ENCODE measurements at regions not wholly inside any gene's neighbourhood (a gene's known extent, or its start where the extent isn't known, plus 50 kb on each side); places are given as distances from the start of the nearest gene placed in this dataset.
A peak's percentile ranks its signal among the peaks of the same experiment; 100 is the strongest.
"Not testable (repeated sequence)": the region's sequence is repeated elsewhere in the genome, so short reads cannot be mapped to it uniquely, and the experiment has no call there.

GRCh38 chr15:78708713-78709260, 67.8 kb upstream of the CHRNB4 start:
- DNase-seq (no peak), ATAC-seq (replicated peaks in 1 of 2) (no peak)
- H3K4me3 Mint-ChIP-seq, result peak overlapping the region; percentile 1 to 4
- H3K9me3 Mint-ChIP-seq, result no peaks in the 10 kb centered on the region
- no peak overlapping the region for H3K27ac Mint-ChIP-seq
- H3K36me3 Mint-ChIP-seq (ENCODE audit: insufficient read depth in 2 of 2), result no peaks in the 10 kb centered on the region
- peaks cover 18% of the 10 kb centered on the region for H3K4me1 Mint-ChIP-seq (ENCODE audit: low read depth)
- peaks cover 38% of the 10 kb centered on the region for H3K27me3 Mint-ChIP-seq (ENCODE audit: low read depth)

- not testable (repeated sequence) for H3K36me3 Mint-ChIP-seq (ENCODE audit: insufficient read depth in 2 of 2); H3K4me1 Mint-ChIP-seq (ENCODE audit: low read depth); H3K27ac Mint-ChIP-seq; ATAC-seq (replicated peaks in 1 of 2); H3K9me3 Mint-ChIP-seq; DNase-seq; H3K4me3 Mint-ChIP-seq
- H3K27me3 Mint-ChIP-seq (ENCODE audit: low read depth), result peaks cover 33% of the 10 kb centered on the region
Measured at GRCh38 chr15:78706481-78707235, 65.6 kb upstream of the CHRNB4 start.

GRCh38 chr15:78703334-78704056, 62.5 kb upstream of the CHRNB4 start:
- not testable (repeated sequence) for DNase-seq; H3K4me3 Mint-ChIP-seq; H3K4me1 Mint-ChIP-seq (ENCODE audit: low read depth); H3K27ac Mint-ChIP-seq; H3K36me3 Mint-ChIP-seq (ENCODE audit: insufficient read depth in 2 of 2); H3K9me3 Mint-ChIP-seq; ATAC-seq (replicated peaks in 1 of 2)
- H3K27me3 Mint-ChIP-seq (ENCODE audit: low read depth), result peaks cover 23% of the 10 kb centered on the region

GRCh38 chr15:78702609-78703333, 61.8 kb upstream of the CHRNB4 start:
- H3K9me3 Mint-ChIP-seq, result no peaks in the 10 kb centered on the region
- H3K27ac Mint-ChIP-seq, result no peak overlapping the region
- no peak overlapping the region for H3K4me3 Mint-ChIP-seq
- ATAC-seq (replicated peaks in 1 of 2) (no peak), DNase-seq (no peak)
- H3K36me3 Mint-ChIP-seq (ENCODE audit: insufficient read depth in 2 of 2), result no peaks in the 10 kb centered on the region
- H3K27me3 Mint-ChIP-seq (ENCODE audit: low read depth), result peaks cover 18% of the 10 kb centered on the region
- no peaks in the 10 kb centered on the region for H3K4me1 Mint-ChIP-seq (ENCODE audit: low read depth)

DNA sequence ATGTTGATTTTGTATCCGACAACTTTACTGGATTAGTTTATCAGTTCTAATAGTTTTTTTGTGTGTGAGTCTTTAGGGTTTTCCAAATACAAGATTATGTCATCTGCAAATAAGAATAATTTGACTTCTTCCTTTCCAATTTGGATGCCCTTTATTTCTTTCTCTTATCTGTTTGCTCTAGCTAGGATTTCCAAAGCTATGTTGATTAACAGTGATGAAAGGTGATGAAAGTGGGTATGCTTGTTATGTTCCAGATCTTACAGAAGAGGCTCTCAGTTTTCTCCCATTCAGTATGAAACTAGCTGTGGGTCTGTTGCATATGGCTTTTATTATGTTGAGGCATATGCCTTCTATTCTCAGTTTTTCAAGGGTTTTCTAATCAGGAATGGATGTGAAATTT, 56.4 kb upstream of the CHRNB4 start:
- ATAC-seq (replicated peaks in 1 of 2), result no peak

DNA sequence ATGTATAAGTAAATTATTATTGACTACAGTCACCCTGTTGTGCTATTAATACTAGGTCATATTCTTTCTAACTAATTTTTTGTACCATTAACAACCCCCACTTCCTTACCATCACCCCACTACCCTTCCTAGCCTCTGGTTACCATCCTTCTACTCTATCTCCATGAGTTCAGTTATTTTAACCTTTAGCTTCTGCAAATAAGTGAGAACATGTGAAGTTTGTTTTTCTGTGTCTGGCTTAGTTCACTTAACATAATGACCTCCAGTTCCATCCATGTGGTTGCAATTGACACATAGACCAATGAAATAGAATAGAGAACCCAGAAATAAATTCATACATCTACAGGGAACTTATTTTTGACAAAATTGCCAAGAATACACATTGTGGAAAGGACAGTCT, 55.4 kb upstream of the CHRNB4 start:
- Mint-ChIP-seq H3K27me3 (ENCODE audit: low read depth) (no peaks in the 10 kb centered on the region), H3K4me1 (ENCODE audit: low read depth) (no peaks in the 10 kb centered on the region), H3K4me3 (no peak overlapping the region), H3K9me3 (no peaks in the 10 kb centered on the region), H3K36me3 (ENCODE audit: insufficient read depth in 2 of 2) (no peaks in the 10 kb centered on the region), H3K27ac (no peak overlapping the region)
- DNase-seq (no peak), ATAC-seq (replicated peaks in 1 of 2) (no peak)

More for the DNA sequence above, 56.4 kb upstream of the CHRNB4 start:
- H3K4me3 Mint-ChIP-seq, result no peak overlapping the region
- no peak for DNase-seq
- no peaks in the 10 kb centered on the region for H3K27me3 Mint-ChIP-seq (ENCODE audit: low read depth)
- H3K27ac Mint-ChIP-seq, result no peak overlapping the region
- H3K4me1 Mint-ChIP-seq (ENCODE audit: low read depth), result no peaks in the 10 kb centered on the region
- no peaks in the 10 kb centered on the region for H3K36me3 Mint-ChIP-seq (ENCODE audit: insufficient read depth in 2 of 2)
- H3K9me3 Mint-ChIP-seq, result no peaks in the 10 kb centered on the region

- Mint-ChIP-seq H3K4me1 (ENCODE audit: low read depth) (no peaks in the 10 kb centered on the region), H3K27me3 (ENCODE audit: low read depth) (no peaks in the 10 kb centered on the region), H3K4me3 (no peak overlapping the region), H3K36me3 (ENCODE audit: insufficient read depth in 2 of 2) (no peaks in the 10 kb centered on the region), H3K9me3 (no peaks in the 10 kb centered on the region), H3K27ac (no peak overlapping the region)
- ATAC-seq (replicated peaks in 1 of 2) (no peak), DNase-seq (no peak)
Measured at GRCh38 chr15:78695854-78696253, 54.8 kb upstream of the CHRNB4 start.

- no peak for ATAC-seq (replicated peaks in 1 of 2)
Measured at GRCh38 chr15:78695046-78695671, 54.1 kb upstream of the CHRNB4 start.

DNA sequence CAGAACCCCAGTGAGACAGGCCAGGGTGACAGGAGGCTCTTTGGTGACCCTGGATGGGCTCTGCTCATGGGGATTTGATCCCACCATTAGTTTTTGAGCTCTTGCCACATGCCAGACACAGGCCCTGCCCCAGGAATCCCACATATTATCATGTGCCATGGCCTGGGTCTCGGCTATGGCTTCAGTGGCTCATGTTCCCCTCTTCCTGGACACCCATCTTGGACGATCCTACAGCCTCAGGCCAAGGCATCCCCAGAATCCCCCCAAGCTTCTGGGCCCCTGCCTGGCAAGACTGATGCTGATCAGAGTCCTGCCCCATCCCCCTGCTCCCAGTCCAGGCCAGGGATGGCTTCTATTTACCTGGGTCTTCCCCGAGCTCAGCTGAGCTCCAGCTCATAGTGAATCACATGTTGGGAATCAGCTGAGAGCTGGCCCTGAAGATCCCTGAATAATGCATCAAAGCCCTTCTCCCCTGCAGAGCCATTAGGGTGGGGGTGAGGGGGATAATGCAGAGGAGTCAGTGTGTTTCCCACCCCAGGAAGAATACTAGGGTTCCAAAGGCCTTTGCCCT, 50.9 kb upstream of the CHRNB4 start:
- no peaks in the 10 kb centered on the region for H3K4me1 Mint-ChIP-seq (ENCODE audit: low read depth)
- H3K27ac Mint-ChIP-seq, result no peak overlapping the region
- no peaks in the 10 kb centered on the region for H3K9me3 Mint-ChIP-seq
- ATAC-seq (replicated peaks in 1 of 2) (no peak), DNase-seq (no peak)
- no peaks in the 10 kb centered on the region for H3K27me3 Mint-ChIP-seq (ENCODE audit: low read depth)
- no peak overlapping the region for H3K4me3 Mint-ChIP-seq
- no peaks in the 10 kb centered on the region for H3K36me3 Mint-ChIP-seq (ENCODE audit: insufficient read depth in 2 of 2)

More at GRCh38 chr15:78695046-78695671, 54.1 kb upstream of the CHRNB4 start:
- DNase-seq, result no peak
- Mint-ChIP-seq H3K36me3 (ENCODE audit: insufficient read depth in 2 of 2) (no peaks in the 10 kb centered on the region), H3K4me3 (no peak overlapping the region), H3K27ac (no peak overlapping the region), H3K27me3 (ENCODE audit: low read depth) (no peaks in the 10 kb centered on the region), H3K4me1 (ENCODE audit: low read depth) (no peaks in the 10 kb centered on the region), H3K9me3 (no peaks in the 10 kb centered on the region)

DNA sequence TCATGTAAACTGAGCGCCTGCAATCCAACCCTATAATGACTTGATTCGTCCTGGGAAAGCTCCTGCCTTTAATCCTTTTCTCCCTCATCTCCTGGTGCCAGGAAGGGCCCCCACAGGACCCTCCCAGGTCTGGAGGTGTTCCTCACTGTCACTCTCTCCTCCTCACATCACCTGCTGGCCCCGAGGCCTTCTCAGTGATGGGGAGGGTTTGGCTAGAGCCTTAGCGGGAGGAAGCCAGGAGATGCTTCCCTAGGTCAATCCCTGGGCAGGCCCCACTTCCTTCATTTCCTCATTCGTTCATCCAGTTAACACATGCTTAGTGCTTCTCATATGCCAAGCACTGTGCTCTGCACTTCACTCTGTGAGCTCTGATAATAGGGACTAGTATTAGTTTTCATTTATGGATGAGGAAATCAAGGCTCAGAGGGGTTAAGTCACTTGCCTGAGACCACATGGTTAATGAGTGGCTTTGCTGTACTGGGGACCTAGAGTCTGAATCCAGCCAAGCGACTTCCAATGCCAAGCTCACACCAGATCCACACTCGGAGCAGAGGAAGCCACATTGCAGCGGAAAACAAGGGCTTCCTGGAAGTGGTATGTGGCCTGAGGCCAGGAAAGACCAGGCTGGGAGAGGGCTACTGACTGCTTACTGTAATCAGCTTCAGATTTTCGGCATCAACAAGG, 50.3 kb upstream of the CHRNB4 start:
- no peaks in the 10 kb centered on the region for H3K27me3 Mint-ChIP-seq (ENCODE audit: low read depth)
- no peak overlapping the region for H3K4me3 Mint-ChIP-seq
- H3K36me3 Mint-ChIP-seq (ENCODE audit: insufficient read depth in 2 of 2), result no peaks in the 10 kb centered on the region
- no peaks in the 10 kb centered on the region for H3K4me1 Mint-ChIP-seq (ENCODE audit: low read depth)
- no peak for ATAC-seq (replicated peaks in 1 of 2)
- DNase-seq, result no peak
- H3K27ac Mint-ChIP-seq, result no peak overlapping the region
- H3K9me3 Mint-ChIP-seq, result no peaks in the 10 kb centered on the region

Measured in activated T-cell treated with anti-CD3 and anti-CD28 coated beads, Interleukin-2, amount 50 U/mL, for 72 hours (primary cell).